Activated T-cell treated with anti-CD3 and anti-CD28 coated beads, Interleukin-2, amount 50 U/mL, for 24 hours (primary cell): ENCODE measurements at regions not wholly inside any gene's neighbourhood (a gene's known extent, or its start where the extent isn't known, plus 50 kb on each side); places are given as distances from the start of the nearest gene placed in this dataset.

Experiments used
- DNase-seq: peaks from one replicate; pipeline ENCODE4 v3.0.0-alpha.2; 2020
- H3K27ac Mint-ChIP-seq: 2 replicates; pipeline ENCODE4 v1.8.0; 2020; ENCODE audit warnings: mild to moderate bottlenecking, mixed read lengths
- H3K27me3 Mint-ChIP-seq: 2 replicates; pipeline ENCODE4 v1.8.0; 2020; ENCODE audit warnings: mixed read lengths
- H3K36me3 Mint-ChIP-seq: 2 replicates; pipeline ENCODE4 v1.8.0; 2020; ENCODE audit warnings: low read depth, mixed read lengths
- H3K4me1 Mint-ChIP-seq: 2 replicates; pipeline ENCODE4 v1.8.0; 2020; ENCODE audit warnings: low read depth, mixed read lengths
- H3K4me3 Mint-ChIP-seq: 2 replicates; pipeline ENCODE4 v1.8.0; 2020; ENCODE audit warnings: mild to moderate bottlenecking, moderate library complexity, mixed read lengths
- H3K9me3 Mint-ChIP-seq: 2 replicates; pipeline ENCODE4 v1.8.0; 2020; ENCODE audit warnings: mixed read lengths

GRCh38 chr1:90650401-90650800 is 66.7 kb downstream of the BARHL2 start:
- DNase-seq, result no peak
- Mint-ChIP-seq H3K36me3 (no peaks in the 10 kb centered on the region), H3K27ac (no peak overlapping the region), H3K4me3 (no peak overlapping the region), H3K27me3 (peaks cover 22% of the 10 kb centered on the region), H3K9me3 (peaks cover 2% of the 10 kb centered on the region), H3K4me1 (no peaks in the 10 kb centered on the region)

GRCh38 chr1:90640325-90640724 is 76.8 kb downstream of the BARHL2 start:
- peaks cover 30% of the 10 kb centered on the region for H3K27me3 Mint-ChIP-seq
- no peak overlapping the region for H3K4me3 Mint-ChIP-seq
- no peaks in the 10 kb centered on the region for H3K36me3 Mint-ChIP-seq
- no peak for DNase-seq
- no peaks in the 10 kb centered on the region for H3K4me1 Mint-ChIP-seq
- H3K9me3 Mint-ChIP-seq, result no peaks in the 10 kb centered on the region
- no peak overlapping the region for H3K27ac Mint-ChIP-seq

DNA sequence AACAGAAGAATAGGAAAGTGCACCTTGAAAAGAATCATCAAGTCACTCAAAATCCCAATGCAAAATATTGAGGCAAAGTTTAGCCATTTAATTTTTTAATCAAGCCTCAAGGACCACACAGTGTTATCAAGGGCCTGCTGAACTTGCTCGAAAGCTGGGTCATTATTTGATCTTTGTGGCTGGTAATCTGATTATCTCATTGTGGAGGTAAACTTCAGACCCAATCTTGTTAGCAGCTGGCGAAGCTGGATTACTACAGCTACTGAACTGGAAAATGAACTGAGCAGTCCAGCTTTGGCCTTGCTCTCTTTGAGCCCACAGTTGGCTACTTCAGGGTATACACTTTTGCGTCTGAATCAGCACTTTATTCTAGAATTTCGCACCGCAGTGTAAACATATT is 94.4 kb downstream of the BARHL2 start:
- Mint-ChIP-seq H3K36me3 (no peaks in the 10 kb centered on the region), H3K27ac (no peak overlapping the region), H3K4me1 (no peaks in the 10 kb centered on the region), H3K9me3 (no peaks in the 10 kb centered on the region), H3K4me3 (no peak overlapping the region), H3K27me3 (peaks cover 13% of the 10 kb centered on the region)
- no peak for DNase-seq

GRCh38 chr1:90621986-90622385 is 95.1 kb downstream of the BARHL2 start:
- no peak for DNase-seq
- H3K9me3 Mint-ChIP-seq, result no peaks in the 10 kb centered on the region
- H3K27ac Mint-ChIP-seq, result no peak overlapping the region
- no peak overlapping the region for H3K4me3 Mint-ChIP-seq
- H3K4me1 Mint-ChIP-seq, result no peaks in the 10 kb centered on the region
- H3K27me3 Mint-ChIP-seq, result peaks cover 9% of the 10 kb centered on the region
- no peaks in the 10 kb centered on the region for H3K36me3 Mint-ChIP-seq

GRCh38 chr1:90616395-90616794 is 100.7 kb downstream of the BARHL2 start:
- no peak overlapping the region for H3K27ac Mint-ChIP-seq
- H3K36me3 Mint-ChIP-seq, result no peaks in the 10 kb centered on the region
- H3K27me3 Mint-ChIP-seq, result peaks cover 25% of the 10 kb centered on the region
- no peak for DNase-seq
- no peak overlapping the region for H3K4me3 Mint-ChIP-seq
- no peaks in the 10 kb centered on the region for H3K4me1 Mint-ChIP-seq
- no peaks in the 10 kb centered on the region for H3K9me3 Mint-ChIP-seq

- H3K4me3 Mint-ChIP-seq, result no peak overlapping the region
- no peaks in the 10 kb centered on the region for H3K4me1 Mint-ChIP-seq
- H3K27me3 Mint-ChIP-seq, result peaks cover 23% of the 10 kb centered on the region
- no peak for DNase-seq
- H3K9me3 Mint-ChIP-seq, result no peaks in the 10 kb centered on the region
- H3K27ac Mint-ChIP-seq, result no peak overlapping the region
- no peaks in the 10 kb centered on the region for H3K36me3 Mint-ChIP-seq
These were observed 102.2 kb downstream of the BARHL2 start for GRCh38 chr1:90614872-90615271.

- H3K4me1 Mint-ChIP-seq, result no peaks in the 10 kb centered on the region
- H3K4me3 Mint-ChIP-seq, result no peak overlapping the region
- no peaks in the 10 kb centered on the region for H3K9me3 Mint-ChIP-seq
- H3K36me3 Mint-ChIP-seq, result no peaks in the 10 kb centered on the region
- no peak overlapping the region for H3K27ac Mint-ChIP-seq
- DNase-seq, result no peak
- peaks cover 20% of the 10 kb centered on the region for H3K27me3 Mint-ChIP-seq
These were observed 103.7 kb downstream of the BARHL2 start for GRCh38 chr1:90613371-90613770.

DNA sequence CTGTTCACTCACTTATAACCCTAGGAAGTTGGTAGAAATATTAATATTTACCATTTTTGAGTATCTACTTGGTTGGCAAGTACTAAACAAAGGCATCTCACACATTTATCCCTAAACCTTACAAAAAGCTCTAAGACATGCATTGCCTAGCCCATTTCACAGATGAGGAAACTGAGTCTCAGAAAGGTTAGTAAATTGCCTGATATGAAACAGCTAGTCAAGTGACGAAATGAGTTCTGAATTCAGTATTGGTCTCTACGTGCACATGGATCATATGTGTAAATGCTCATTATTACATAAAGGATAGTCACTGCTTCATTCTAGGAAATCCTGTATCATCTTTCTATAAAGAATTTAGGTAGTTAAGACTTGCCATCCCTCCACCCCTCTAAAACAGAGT is 105.1 kb downstream of the BARHL2 start:
- no peak overlapping the region for H3K27ac Mint-ChIP-seq
- peaks cover 18% of the 10 kb centered on the region for H3K27me3 Mint-ChIP-seq
- H3K4me3 Mint-ChIP-seq, result no peak overlapping the region
- H3K36me3 Mint-ChIP-seq, result no peaks in the 10 kb centered on the region
- H3K4me1 Mint-ChIP-seq, result no peaks in the 10 kb centered on the region
- no peaks in the 10 kb centered on the region for H3K9me3 Mint-ChIP-seq
- no peak for DNase-seq

DNA sequence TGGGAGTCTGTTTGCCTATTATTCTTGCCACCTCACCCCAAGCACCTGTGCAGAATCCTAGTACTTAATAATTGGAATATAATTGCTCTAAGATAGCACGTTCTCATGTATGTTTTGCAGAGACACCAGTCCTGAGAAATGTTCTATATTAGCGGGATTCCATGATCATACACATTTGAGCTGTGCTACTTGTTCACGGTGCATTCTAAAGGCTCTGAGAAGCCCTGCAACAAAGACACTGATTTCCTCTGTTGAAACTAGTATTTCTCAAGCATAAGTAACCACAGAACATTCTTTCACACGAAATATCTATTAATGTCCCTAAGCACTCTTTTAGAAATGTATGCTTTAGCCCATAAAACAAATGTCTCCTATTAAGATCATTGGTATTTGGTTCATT is 109.4 kb downstream of the BARHL2 start:
- no peaks in the 10 kb centered on the region for H3K36me3 Mint-ChIP-seq
- no peaks in the 10 kb centered on the region for H3K4me1 Mint-ChIP-seq
- H3K27me3 Mint-ChIP-seq, result peaks cover 10% of the 10 kb centered on the region
- no peak overlapping the region for H3K4me3 Mint-ChIP-seq
- no peak for DNase-seq
- H3K27ac Mint-ChIP-seq, result no peak overlapping the region
- H3K9me3 Mint-ChIP-seq, result no peaks in the 10 kb centered on the region

DNA sequence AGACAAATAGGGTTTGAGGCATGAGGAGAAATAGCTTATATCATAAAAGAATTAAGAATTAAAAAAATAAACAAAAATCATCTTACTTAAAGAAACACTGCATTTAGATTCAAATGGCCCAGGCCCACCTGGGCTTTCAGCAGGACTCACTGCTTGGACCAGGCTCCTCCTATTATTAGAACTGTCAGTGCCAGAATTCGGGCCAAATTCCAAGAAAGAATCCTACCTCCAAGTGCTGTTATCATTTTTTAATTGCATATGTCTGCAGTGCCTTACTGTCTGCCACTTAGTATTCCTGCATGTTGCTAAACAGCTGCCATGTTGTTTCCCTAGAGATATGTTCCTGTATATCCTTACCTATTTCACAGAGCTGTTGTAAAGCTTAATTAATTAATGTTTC is 112.0 kb downstream of the BARHL2 start:
- no peak for DNase-seq
- Mint-ChIP-seq H3K9me3 (peaks cover 3% of the 10 kb centered on the region), H3K36me3 (no peaks in the 10 kb centered on the region), H3K4me1 (no peaks in the 10 kb centered on the region), H3K27me3 (peaks cover 17% of the 10 kb centered on the region), H3K4me3 (no peak overlapping the region), H3K27ac (no peak overlapping the region)

DNA sequence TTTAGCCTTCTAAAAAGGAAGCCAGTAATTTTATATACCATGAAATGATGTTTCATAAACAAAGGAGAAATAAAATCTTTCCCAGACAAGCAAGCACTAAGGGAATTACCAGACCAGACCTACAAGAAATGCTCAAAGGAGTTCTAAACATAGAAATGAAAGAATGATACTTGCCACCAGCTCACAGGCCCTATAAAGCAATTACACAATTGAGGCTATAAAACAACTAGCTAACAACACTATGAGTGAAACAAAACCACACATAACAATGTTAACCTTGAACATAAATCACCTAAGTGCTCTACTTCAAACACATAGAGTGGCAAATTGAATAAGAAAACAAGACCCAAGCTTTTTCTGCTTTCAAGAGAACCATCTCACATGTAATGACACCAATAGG is 123.8 kb downstream of the BARHL2 start:
- H3K27ac Mint-ChIP-seq, result no peak overlapping the region
- H3K36me3 Mint-ChIP-seq, result no peaks in the 10 kb centered on the region
- no peaks in the 10 kb centered on the region for H3K4me1 Mint-ChIP-seq
- no peak for DNase-seq
- peaks cover 48% of the 10 kb centered on the region for H3K27me3 Mint-ChIP-seq
- peaks cover 27% of the 10 kb centered on the region for H3K9me3 Mint-ChIP-seq
- H3K4me3 Mint-ChIP-seq, result no peak overlapping the region

GRCh38 chr1:90591970-90592356 is 125.1 kb downstream of the BARHL2 start:
- no peak overlapping the region for H3K4me3 Mint-ChIP-seq
- no peaks in the 10 kb centered on the region for H3K4me1 Mint-ChIP-seq
- peaks cover 22% of the 10 kb centered on the region for H3K9me3 Mint-ChIP-seq
- no peaks in the 10 kb centered on the region for H3K36me3 Mint-ChIP-seq
- peaks cover 50% of the 10 kb centered on the region for H3K27me3 Mint-ChIP-seq
- H3K27ac Mint-ChIP-seq, result no peak overlapping the region
- no peak for DNase-seq

- no peak for DNase-seq
- H3K27ac Mint-ChIP-seq, result no peak overlapping the region
- H3K27me3 Mint-ChIP-seq, result peaks cover 54% of the 10 kb centered on the region
- no peaks in the 10 kb centered on the region for H3K4me1 Mint-ChIP-seq
- H3K36me3 Mint-ChIP-seq, result no peaks in the 10 kb centered on the region
- peaks cover 22% of the 10 kb centered on the region for H3K9me3 Mint-ChIP-seq
- H3K4me3 Mint-ChIP-seq, result no peak overlapping the region
These were observed 125.6 kb downstream of the BARHL2 start for GRCh38 chr1:90591355-90591969.

DNA sequence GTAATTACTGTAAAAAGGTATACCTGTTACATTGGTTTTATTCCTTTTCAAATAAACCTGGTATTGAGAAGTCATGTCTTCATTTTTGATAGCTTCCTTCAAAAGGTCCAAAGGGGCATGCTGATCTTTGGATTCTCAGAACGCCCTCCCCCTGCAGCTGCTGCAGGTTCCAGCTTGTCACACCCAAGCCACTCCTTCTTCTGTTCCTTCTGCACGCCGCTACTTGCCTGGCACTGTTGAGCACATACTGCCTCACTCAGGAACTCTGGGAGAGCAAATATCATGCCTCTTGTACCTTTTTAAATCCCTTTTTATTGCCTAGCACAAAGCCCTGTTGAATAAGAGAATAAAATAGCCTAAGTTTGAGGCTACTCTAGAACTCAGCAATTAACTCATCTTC is 136.9 kb downstream of the BARHL2 start:
- H3K4me3 Mint-ChIP-seq, result no peak overlapping the region
- no peaks in the 10 kb centered on the region for H3K36me3 Mint-ChIP-seq
- no peak overlapping the region for H3K27ac Mint-ChIP-seq
- no peak for DNase-seq
- H3K27me3 Mint-ChIP-seq, result peaks cover 10% of the 10 kb centered on the region
- H3K9me3 Mint-ChIP-seq, result no peaks in the 10 kb centered on the region
- no peaks in the 10 kb centered on the region for H3K4me1 Mint-ChIP-seq

- Mint-ChIP-seq H3K36me3 (no peaks in the 10 kb centered on the region), H3K9me3 (no peaks in the 10 kb centered on the region), H3K4me3 (no peak overlapping the region), H3K27me3 (peaks cover 15% of the 10 kb centered on the region), H3K27ac (no peak overlapping the region), H3K4me1 (no peaks in the 10 kb centered on the region)
- DNase-seq, result no peak
These were observed 137.8 kb downstream of the BARHL2 start for GRCh38 chr1:90579212-90579802.
